ENCODE measurements at regions not wholly inside any gene's neighbourhood (a gene's known extent, or its start where the extent isn't known, plus 50 kb on each side); places are given as distances from the start of the nearest gene placed in this dataset.

DNA sequence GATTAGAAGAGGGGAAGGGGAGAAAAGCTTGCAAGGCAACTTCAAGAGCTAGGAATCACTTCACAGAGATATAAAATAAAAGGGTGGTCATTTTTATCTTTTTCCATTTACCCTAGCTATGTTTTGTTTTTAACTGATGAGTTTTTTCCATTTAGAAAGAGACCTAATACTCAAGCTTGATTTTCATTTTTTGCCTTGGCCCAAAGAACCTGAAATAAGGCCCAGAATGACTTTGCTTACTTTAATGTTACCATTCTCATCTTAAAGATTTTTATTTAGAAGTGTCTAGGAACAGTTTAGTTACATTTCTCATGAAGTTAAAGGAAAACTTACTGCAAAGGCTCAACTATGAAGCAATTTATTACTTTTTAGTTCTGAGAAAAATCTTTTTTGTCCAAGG, 276.3 kb upstream of the ZSWIM2 start:
- Histone ChIP-seq H3K4me1 (replicated peaks in 1 of 2; ENCODE audit: control insufficient read depth in 2 of 2, insufficient read depth in 2 of 2, low read length in 2 of 2) (no peaks in the 10 kb centered on the region), H3K79me2 (ENCODE audit: control insufficient read depth, insufficient read depth, low read length) (no peaks in the 10 kb centered on the region), H3K4me3 (no peak overlapping the region), H3K9me1 (ENCODE audit: control insufficient read depth, insufficient read depth, low read length) (no peaks in the 10 kb centered on the region), H4K20me1 (replicated peaks; ENCODE audit: control insufficient read depth, insufficient read depth, low read length) (no peaks in the 10 kb centered on the region), H3K36me3 (ENCODE audit: control insufficient read depth, insufficient read depth, low read length) (no peaks in the 10 kb centered on the region), H3K4me2 (ENCODE audit: insufficient read depth, low read length) (no peak overlapping the region), H3K27ac (ENCODE audit: extremely low read depth, low read depth, low read length) (no peak overlapping the region), H3K9me3 (replicated peaks; ENCODE audit: control insufficient read depth, insufficient read depth, low read depth, low read length) (no peaks in the 10 kb centered on the region), H3K9ac (ENCODE audit: insufficient read depth in 1 of 2, low read depth in 2 of 2, low read length in 2 of 2) (no peak overlapping the region), H2AFZ (ENCODE audit: low read depth, low read length) (no peak overlapping the region), H3K27me3 (ENCODE audit: control insufficient read depth in 2 of 2, insufficient read depth in 2 of 2, low read length in 2 of 2) (no peaks in the 10 kb centered on the region)
- FAIRE-seq (no peak), DNase-seq (ENCODE audit: extremely low read depth in 1 of 4, low spot score in 3 of 4) (no peak), ATAC-seq (no peak)
- in situ Hi-C loops (cut with MboI) (no loop called here), intact Hi-C loops (cut with micrococcal nuclease) (no loop called here)
- CTCF ChIA-PET (ENCODE audit: low intra/inter-chr PET ratio) = no interaction called here
- no peak for TF ChIP-seq ZNF77 (CRISPR knock-in tag; IDR thresholded peaks at IDR 0.05)
- TF ChIP-seq, protein P1, sequence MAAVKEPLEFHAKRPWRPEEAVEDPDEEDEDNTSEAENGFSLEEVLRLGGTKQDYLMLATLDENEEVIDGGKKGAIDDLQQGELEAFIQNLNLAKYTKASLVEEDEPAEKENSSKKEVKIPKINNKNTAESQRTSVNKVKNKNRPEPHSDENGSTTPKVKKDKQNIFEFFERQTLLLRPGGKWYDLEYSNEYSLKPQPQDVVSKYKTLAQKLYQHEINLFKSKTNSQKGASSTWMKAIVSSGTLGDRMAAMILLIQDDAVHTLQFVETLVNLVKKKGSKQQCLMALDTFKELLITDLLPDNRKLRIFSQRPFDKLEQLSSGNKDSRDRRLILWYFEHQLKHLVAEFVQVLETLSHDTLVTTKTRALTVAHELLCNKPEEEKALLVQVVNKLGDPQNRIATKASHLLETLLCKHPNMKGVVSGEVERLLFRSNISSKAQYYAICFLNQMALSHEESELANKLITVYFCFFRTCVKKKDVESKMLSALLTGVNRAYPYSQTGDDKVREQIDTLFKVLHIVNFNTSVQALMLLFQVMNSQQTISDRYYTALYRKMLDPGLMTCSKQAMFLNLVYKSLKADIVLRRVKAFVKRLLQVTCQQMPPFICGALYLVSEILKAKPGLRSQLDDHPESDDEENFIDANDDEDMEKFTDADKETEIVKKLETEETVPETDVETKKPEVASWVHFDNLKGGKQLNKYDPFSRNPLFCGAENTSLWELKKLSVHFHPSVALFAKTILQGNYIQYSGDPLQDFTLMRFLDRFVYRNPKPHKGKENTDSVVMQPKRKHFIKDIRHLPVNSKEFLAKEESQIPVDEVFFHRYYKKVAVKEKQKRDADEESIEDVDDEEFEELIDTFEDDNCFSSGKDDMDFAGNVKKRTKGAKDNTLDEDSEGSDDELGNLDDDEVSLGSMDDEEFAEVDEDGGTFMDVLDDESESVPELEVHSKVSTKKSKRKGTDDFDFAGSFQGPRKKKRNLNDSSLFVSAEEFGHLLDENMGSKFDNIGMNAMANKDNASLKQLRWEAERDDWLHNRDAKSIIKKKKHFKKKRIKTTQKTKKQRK (IDR thresholded peaks at IDR 0.05; ENCODE audit: borderline replicate concordance, low read depth, low read length) = no peak
- TF ChIP-seq, protein P2, sequence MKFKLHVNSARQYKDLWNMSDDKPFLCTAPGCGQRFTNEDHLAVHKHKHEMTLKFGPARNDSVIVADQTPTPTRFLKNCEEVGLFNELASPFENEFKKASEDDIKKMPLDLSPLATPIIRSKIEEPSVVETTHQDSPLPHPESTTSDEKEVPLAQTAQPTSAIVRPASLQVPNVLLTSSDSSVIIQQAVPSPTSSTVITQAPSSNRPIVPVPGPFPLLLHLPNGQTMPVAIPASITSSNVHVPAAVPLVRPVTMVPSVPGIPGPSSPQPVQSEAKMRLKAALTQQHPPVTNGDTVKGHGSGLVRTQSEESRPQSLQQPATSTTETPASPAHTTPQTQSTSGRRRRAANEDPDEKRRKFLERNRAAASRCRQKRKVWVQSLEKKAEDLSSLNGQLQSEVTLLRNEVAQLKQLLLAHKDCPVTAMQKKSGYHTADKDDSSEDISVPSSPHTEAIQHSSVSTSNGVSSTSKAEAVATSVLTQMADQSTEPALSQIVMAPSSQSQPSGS (CRISPR knock-in tag; IDR thresholded peaks at IDR 0.05) = no peak
- no peak for TF ChIP-seq ZNF175 (CRISPR knock-in tag; IDR thresholded peaks at IDR 0.05; ENCODE audit: low read depth)
- TF ChIP-seq ZNF785 (CRISPR knock-in tag; IDR thresholded peaks at IDR 0.05) = no peak
- no peak for TF ChIP-seq POU5F1 (IDR thresholded peaks at IDR 0.05; ENCODE audit: borderline replicate concordance, low read depth, low read length, partially characterized antibody)
- no peak for TF ChIP-seq RUNX1 (IDR thresholded peaks at IDR 0.05; ENCODE audit: low read depth)
- BruUV-seq (replicated peaks) = no TSS peak
- POLR2A ChIA-PET = no interaction called here

Measured in K562 (cell line).